Thyroid gland (tissue), 4 donors: ENCODE measurements at regions not wholly inside any gene's neighbourhood (a gene's known extent, or its start where the extent isn't known, plus 50 kb on each side); places are given as distances from the start of the nearest gene placed in this dataset.

ENCODE experiments used
- CTCF ChIP-seq, 6 experiments: fragments of 200-600 bp in 3 of 6; fragments of 450-650 bp in 3 of 6; sonication (generic) in 3 of 6; IDR thresholded peaks; one replicate each; pipeline ENCODE4 v1.5.1; 2016 to 2019; ENCODE audit warnings: antibody characterized with exemption in 6 of 6, mild to moderate bottlenecking in 2 of 6, inconsistent platforms in 1 of 6, moderate library complexity in 1 of 6
- POLR2A ChIP-seq, 2 donors: fragments of 450-650 bp; IDR thresholded peaks; one replicate each; pipeline ENCODE4 v1.6.1; 2017; ENCODE audit warnings: antibody characterized with exemption in 2 of 2, mild to moderate bottlenecking in 2 of 2, moderate library complexity in 1 of 2

GRCh38 chr15:25237291-25237978, 201.4 kb downstream of the UBE3A start:
- TF ChIP-seq CTCF (IDR thresholded peaks at IDR 0.05) (no peak), POLR2A (IDR thresholded peaks at IDR 0.05) (no peak)
